HG03108 (cell line): ENCODE measurements at regions not wholly inside any gene's neighbourhood (a gene's known extent, or its start where the extent isn't known, plus 50 kb on each side); places are given as distances from the start of the nearest gene placed in this dataset.

Source experiments
- ATAC-seq: cut with Tn5 transposase; IDR thresholded peaks from one replicate; pipeline ENCODE4 v1.9.1; 2021; ENCODE audit warnings: moderate library complexity; ENCODE audit not compliant: unreplicated experiment

DNA sequence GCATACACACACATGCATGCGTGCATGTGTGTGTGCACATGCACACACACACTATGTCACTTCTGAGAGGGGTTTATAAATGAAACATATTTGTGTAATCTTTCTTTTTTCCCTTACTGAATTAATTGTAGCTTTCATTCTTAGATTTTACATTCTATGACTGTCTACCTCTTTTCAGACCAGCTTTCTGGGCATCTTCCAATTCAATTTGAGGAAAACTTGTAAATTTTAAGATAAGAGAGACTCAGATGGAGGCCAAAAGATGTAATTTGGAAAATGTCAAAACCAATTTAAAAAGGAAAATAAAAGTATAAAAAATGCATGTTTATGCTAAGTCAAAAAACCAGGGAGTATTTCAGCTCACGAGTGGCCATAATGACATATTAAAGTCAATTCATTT lies 594.5 kb downstream of the OLFM4 start:
- no peak for ATAC-seq

DNA sequence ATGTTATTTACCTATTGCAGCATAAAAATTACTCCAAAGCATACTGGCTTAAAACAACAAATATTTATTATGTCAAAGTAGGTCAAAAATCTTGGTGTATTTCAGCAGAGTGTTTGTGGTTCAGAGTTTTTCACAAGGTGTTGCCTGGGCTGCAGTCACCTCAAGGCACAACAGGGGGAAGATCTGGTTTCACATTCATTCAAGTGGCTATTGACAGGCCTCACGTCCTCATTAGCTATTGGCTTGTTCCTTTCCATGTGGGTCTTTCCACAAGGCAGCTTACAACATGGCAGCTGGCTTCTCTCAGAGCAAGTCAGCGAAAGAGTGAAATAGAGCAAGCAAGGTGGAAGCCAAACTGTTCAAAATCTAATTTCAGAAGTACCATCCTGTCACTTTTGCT lies 602.9 kb downstream of the OLFM4 start:
- no peak for ATAC-seq

DNA sequence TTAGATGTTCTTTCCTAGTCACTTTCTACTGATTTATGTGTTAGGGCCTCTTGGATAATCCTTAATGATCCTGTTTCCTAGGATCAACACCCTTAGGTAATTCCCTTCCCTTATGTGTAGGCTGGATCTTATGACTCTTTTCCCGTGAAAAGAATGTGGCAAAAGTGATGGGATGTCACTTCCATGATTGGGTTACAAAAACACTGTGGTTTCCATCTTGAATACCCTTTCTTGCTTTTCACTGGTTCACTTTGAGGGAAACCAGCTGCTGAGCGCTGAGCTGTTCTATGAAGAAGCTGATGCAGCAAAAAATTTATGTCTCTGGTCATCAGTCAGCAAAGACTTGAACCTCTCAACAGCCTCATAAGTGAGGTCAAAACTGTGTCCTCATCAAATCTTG lies 609.4 kb downstream of the OLFM4 start:
- ATAC-seq = no peak

DNA sequence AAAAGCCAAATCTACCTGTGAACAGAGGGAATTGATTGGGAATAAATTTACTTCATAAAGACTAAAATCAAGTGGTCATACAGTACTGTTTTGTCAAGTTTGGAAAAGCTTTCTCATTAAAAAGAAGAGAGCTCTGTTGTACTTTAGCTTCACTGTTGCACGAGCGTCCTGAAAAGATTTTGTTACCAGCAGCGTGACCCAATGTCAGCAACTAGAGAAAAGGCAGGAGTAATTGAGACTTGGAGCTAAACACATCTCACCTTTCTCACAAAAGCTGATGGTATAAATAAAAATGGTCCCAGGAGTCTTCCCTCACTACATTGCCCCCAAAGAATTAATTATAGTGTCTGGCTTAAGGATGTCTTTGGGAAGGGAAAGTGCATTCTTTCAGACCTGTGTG lies 613.7 kb downstream of the OLFM4 start:
- no peak for ATAC-seq

DNA sequence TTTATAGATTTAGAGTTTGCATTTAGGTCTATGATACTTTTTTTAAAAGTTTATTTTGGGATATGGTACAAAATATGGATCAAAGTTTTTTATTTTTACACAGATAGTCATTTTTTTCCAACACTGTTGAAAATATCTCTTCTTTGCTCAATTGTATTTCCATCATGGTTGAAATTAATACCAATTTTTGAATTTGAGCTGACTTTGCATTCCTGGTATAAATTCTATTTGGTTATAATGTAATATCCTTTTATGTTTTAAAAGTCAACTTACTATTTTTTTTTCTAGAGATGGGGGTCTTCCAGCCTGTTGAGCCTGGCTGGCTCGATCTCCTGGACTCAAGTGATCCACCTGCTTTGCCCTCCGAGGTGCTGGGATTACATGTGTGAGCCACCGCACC lies 620.1 kb downstream of the OLFM4 start:
- ATAC-seq = no peak

DNA sequence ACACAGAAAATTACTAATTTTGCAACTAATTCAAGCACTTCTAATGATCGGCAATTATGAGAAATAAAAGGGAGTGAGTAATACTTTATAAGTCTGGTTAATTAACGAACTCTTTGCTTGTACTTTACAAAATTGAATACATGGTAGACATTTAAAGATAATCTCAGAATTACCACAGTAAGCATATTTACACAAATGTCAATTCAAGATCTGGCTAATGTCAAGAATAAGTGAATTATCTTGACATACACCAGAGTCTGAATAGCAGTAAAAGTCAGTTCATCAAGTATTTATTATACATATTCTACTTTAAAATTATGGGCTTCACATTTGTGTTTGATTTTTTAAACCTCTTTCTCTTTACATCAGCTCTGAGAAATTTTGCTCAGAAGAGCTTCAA lies 643.4 kb downstream of the OLFM4 start:
- ATAC-seq = no peak

DNA sequence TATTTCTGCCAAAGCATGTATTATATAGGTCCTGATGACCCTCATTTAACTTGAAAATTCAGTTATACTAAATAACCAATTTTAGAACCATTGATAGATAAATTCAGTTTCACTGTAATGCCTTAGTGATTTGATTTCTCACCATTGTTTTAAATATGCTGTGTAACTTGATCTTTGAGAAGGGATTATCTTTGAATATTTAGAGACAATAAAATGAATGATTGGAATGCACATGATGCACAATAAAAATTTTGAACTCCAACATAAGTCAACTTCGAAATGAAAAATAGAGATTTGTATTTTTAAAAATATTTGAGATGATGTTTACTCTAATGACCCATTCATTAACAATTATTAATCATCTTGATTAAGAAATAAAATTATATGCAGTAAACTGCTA lies 654.5 kb downstream of the OLFM4 start:
- no peak for ATAC-seq

DNA sequence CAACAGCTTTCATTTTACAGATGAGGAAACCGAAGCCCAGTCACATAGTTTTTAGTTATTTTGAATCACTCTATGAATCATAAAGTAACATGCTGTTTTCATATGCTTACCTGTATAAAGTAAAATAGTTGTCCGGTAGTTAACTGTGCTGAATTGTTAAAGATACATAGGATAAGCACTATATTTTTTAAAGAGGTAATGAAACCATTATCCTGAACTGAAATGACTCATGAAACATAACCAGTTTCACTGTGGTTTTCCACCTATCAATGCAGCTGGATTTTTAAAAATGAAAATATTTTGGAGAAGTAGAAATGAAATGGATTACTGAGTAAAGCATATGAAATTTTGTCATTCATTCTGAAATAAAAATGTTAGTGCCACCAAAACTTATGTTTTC lies 655.0 kb downstream of the OLFM4 start:
- no peak for ATAC-seq

DNA sequence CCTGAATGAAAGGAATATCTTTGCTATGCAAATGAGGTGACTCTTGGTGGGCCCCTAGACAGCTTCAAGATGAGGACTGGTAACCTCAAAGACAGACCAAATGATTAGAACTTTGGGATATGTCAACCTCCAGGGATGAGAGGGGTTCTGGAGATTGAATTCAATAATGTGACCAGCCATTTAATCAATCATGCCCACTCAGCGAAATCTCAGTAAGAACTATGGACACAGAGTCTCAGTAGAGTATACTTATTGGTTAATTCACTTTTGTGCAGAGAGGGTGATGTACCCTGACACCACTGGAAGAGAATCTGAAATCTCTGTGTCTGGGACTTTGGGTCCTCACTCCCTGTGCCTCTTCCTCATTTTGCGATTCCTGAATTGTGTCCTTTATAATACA lies 662.8 kb downstream of the OLFM4 start:
- no peak for ATAC-seq

DNA sequence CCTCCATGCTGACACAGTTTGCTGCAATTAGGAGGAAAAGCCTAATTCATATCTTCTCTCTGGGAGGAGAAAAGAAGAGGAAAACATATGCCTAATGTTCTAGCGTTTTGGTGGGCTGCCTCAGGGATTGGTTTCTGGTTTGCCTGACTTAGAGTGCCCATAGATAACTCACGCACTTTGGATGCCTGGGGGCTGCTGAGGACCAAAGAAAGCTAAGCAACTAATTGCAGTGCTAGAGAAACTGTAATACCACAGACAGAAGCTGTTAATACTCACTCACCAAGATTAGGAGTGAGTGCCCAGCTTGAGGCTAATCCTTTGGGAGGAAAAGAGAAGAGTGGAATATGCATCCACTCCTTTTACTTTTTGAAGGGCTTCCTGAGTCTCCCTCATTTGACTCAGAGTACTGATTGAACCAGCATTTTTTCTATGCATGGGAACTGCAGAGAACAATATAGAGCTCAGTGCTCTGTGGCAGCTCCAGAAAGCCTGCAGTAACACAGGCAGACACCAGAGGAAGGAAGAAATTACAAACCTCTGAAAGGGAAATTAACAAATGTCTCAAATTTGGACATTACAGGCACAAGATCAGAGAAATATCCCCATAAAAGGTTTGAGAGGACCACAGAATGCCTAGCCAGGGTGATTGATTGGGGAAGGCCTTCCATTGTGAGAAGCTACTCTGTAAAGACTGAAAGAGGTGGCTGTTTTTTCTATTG lies 666.4 kb downstream of the OLFM4 start:
- ATAC-seq = no peak

DNA sequence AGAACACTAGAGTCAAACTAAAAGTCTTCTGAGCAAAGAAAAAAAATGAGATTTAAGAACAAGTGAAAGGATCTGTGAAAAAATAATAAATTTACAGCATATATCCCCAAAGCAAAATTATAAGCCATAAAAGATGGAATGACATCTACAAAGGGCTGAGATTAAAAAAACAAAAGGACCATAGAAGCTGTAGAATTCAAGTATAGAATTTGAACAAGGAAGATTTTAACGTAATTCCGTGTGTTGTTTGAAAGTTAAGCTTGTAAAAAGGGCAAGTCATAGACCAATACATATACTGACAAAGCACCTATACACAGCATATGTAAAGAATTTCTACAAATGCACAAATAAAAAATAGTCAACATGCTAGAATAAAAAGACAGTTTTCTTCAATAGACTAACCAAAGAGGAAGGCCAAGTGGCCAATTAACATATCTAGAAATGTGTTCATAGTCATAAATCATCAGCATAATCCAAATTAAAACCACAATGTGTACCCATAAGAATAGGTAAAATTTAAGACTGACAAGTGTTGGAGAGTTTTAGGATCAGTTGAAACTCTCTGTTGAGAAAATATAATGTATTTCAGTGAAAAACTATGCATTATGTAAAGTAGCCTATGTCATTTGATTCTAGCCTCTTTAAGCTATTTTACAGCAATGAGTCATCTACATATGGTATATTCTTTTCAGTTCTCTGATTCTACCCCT lies 674.9 kb downstream of the OLFM4 start:
- no peak for ATAC-seq

DNA sequence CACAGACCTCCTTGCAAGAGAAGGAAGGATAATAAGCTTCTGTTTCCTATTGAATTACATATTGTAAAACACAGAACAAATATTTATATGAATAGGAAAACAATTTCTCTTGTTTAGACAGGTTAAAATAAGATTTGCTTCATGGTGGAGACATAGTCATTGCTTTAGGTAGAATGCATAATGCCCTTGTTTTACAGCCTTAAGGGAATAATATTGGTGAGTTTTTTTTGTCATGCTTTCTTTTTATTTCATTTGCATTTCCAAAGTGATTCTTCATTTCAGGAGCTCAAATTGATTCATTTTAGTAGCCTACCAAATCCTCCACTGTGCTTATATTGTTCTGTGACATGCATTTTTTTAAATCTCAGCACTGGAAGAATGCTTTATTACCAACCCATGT lies 690.7 kb downstream of the OLFM4 start:
- ATAC-seq = no peak

DNA sequence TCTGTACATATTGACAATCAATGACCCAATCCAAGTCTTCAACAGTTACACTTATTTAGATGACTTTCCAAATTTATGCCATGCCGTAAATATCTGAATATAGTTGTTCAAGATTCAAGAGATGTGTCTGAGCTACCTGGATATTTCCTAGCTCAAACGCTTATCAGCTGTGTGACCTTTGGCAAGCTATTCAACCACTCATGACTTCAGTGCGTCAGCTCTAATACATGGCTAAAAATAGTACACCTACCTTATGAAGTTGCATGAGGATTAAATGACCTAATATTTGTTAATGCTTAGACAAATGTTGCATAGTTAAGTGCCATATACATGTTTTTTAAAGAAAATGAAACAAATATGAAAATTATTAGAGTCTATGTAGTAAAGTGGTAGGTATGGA lies 704.1 kb downstream of the OLFM4 start:
- no peak for ATAC-seq

DNA sequence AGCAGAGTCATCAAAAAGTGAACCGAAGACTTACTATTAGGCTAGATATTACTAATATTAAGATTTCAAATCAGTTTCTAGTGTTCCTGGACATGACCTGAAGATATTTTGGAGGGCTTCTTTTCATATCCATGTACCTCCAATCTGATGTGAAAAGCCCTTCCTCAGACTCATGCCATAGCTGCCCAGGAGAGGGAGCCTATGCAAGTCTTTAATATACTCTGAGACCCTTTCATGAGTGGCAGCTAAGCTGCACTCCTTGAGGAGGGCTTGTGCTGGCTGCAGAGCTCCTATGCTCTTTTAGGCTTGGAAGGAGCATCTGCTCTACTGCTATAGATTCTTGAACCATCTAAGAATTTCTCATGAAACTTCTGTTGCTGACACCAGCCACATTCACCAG lies 715.3 kb downstream of the OLFM4 start:
- ATAC-seq = no peak

DNA sequence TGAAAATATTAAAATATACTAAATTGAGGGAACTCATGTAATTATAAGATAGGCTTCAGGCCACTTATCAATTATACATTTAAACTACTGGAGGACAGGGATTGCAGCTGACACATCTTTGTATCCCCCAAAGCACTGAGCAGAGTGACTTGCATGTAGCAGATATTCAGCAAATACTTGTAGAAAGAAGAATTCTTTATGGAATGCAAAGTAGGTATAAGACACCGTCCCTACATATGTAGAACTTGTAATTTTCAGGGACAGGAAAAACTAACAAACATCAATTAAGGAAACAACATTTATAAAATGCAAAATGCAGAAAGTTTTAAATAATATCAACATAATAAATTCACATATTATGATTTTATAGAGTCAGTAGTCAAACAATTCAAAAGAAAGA lies 719.2 kb downstream of the OLFM4 start:
- no peak for ATAC-seq

DNA sequence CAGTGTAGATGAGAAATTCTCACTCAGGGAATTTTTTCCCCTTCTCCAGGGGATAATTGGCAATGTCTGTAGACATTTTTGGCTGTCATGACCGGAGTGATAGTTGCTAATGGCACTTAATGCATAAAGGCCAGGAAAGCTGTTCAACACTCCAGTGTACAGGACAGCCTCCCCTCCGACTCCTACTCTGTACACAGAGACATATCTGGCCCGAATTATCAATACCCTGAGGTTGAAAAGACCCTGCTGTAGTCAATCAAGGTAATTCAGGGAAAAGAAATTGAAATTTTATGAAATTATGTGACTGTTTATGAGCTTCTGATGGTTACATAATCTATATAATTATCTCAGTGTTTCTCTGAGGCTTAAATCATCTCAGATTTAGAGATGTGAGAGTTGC lies 720.7 kb downstream of the OLFM4 start:
- ATAC-seq = no peak

DNA sequence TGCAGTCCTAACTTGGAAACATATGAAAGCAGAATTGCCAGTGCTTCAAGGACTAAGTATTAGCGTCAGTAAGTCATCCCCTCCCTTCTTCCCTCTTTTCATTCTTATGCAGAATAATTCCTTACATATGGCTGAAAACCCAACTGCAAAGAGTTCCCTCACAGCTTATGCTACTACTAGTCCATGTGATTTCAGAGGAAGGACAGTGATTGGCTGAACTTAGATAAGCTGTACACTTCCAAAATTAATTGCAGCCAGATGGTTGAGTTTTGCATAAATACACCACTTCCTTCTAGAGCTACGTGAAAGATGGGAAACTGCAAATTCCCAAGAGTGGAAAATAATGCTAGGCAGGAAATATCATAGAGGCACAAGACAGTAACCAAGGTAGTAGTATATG lies 730.4 kb downstream of the OLFM4 start:
- ATAC-seq = no peak

DNA sequence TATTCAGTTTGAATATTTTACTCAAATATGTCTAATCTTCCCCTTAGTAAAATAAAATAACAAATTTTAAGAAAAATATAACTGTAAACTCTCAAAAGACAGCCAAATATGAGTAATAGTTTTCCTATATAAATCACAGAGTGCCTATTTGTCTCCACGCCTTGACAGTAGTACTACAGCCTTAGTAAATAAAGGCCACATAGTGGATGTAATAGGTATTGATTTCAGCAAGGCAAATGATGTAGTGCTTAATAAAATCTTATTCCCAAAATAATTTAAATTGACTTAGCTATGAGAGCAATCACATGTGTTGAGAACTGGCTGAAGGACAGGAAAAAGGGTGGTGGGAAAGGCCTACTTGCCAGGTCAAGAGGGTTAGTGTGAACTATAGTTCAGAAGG lies 747.2 kb downstream of the OLFM4 start:
- ATAC-seq = no peak

DNA sequence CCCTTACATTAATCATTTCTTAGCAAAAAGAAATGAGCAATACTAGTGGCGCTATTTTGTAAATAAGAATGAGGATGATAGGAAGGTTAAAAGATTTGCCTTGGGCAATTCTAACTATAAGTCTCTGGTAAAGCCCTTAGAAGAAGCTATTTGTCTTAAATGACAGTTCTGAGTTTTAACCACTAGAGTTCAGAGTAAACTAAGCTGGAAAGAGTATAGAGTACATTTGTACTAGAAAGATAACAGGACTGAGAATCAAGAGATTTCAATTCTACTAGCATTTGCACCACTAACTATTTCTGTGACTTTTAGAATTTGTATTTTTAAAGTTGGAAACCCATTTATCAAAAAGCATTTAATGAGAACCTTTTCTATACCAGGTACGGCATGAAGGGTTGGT lies 750.3 kb downstream of the OLFM4 start:
- no peak for ATAC-seq

DNA sequence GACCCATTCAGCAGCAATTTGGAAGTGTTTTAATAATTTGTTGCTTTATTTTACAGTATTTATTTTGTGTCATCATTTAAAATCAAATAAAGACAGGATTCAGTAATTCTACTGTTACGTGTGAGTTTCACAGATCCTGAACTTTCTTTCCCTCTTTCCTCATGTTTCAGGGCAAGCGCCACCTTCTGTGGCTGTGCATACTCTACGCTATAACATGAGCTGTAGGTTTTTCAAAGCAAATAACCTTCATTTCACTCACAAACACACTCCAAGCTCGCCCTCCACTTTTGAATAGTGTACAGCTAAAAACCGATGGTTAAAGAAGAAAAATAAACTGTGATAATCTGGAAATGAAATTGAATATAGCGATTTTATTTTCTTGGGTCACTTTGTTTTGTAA lies 753.3 kb downstream of the OLFM4 start:
- no peak for ATAC-seq

DNA sequence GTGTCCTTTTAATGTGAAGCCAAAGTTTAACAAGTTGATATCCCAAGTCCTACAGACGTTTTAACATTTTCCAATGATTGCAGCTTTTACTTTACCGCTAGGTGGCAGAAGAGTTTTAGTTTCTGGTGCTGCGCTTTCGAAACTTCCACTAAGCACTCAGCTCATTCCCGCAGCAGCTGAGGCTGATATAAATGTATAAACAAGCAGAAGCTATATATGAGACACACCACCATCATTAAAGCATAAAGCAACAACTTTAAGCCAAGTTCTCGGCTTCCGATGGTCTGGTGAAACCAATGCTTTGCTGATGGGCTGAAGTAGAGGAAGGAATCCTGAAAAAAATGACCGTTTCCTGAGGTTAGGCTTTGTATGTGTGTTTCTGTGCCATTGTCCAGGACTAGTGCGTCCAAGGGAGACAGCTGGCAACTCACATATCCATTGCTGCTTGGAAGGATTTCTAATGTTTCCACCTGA lies 753.9 kb downstream of the OLFM4 start:
- no peak for ATAC-seq

DNA sequence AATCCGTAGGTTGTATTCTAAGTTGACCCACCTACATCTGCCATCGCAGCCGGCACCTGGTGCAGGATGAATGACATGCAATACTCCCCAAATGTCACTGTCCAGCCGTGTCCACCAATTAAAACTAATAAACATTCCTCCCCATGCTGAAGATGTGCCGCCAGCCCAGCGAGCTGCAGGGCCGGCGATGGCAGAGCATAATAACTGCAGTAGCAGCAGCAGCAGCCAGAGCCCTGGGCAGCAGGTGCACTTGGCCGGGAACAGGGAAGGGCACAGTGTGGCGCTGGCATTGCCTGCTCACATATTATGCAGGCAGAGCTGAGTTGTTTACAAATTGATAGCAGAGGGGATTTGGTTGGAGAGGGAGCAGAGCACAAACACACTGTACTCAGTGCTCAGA lies 754.9 kb downstream of the OLFM4 start:
- no peak for ATAC-seq

DNA sequence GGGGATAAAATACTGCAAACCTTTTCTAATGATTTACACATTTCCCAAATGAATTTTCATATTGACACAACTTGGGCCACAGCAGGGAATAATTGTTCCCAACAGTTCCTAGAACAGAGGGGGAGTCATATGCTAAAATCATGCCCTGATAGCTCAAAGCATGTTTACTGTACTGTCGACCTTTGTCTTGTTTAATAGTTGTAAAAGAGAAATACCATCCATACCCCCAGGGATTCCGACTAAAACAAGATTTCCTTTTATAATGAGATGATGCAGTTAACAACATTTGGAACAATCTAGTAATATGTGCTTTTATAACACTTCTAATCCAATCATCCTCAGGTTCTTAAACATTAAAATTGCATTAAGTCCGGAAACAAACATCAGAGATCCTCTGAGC lies 759.7 kb downstream of the OLFM4 start:
- no peak for ATAC-seq
